Stimulated activated CD4-positive, alpha-beta T cell treated with anti-CD3 and anti-CD28 coated beads, Interleukin-4, amount 100 ng/mL, for 24 hours (primary cell): ENCODE measurements at regions not wholly inside any gene's neighbourhood (a gene's known extent, or its start where the extent isn't known, plus 50 kb on each side); places are given as distances from the start of the nearest gene placed in this dataset.
"Not testable (repeated sequence)": the region's sequence is repeated elsewhere in the genome, so short reads cannot be mapped to it uniquely, and the experiment has no call there.

ENCODE experiments used
- DNase-seq: peaks from one replicate; pipeline ENCODE4 v3.0.0-alpha.2; 2020

DNA sequence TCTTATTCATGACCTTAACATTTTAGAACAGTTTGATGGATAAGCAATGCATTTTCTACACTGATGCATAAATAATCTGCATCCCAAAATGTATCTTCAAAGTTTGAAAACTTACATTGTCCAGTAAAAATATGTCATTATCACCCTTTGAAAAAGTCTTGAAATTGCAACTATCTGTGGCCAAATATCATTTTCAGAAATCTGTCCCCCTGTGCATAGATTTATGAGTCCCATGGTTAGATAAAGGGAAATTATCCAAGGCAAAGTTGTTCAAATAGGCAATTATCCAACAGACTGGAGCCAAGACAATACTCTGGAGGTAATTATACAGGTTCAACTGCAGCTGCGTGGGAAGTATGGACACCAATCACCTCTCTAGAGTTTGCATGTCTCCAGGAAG lies 182.5 kb upstream of the INTU start:
- DNase-seq = no peak

DNA sequence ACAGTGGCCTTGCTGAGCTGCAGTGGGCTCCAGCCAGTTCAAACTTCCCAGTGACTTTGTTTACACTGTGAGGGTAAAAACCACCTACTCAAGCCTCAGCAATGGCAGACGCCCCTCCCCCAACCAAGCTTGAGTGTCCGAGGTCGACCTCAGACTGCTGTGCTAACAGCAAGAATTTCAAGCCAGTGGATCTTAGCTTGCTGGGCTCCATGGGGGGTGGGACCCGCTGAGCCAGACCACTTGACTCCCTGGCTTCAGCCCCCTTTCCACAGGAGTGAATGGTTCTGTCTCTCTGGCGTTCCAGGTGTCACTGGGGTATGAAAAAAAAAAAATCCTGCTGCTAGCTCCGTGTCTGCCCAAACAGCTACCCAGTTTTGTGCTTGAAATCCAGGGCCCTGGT lies 168.9 kb upstream of the INTU start:
- no peak for DNase-seq

DNA sequence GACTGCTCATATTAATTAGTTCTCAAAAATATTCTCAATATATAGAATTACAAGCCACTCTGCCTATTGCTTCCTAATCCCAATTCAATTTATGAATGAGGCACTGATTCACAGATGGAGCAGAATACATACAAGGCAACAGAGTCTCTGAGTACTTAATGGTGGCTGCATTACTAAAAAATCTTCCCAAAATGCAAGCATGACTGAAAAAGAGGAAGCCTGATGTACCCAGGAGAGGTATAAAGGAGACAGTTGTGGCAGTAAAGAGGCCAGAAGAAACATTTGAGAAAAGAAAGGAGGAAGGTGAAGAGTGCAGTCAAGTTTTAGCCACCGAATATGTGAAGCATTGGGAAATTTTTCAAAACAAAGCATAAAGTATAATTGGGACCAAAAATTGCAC lies 163.2 kb upstream of the INTU start:
- no peak for DNase-seq

DNA sequence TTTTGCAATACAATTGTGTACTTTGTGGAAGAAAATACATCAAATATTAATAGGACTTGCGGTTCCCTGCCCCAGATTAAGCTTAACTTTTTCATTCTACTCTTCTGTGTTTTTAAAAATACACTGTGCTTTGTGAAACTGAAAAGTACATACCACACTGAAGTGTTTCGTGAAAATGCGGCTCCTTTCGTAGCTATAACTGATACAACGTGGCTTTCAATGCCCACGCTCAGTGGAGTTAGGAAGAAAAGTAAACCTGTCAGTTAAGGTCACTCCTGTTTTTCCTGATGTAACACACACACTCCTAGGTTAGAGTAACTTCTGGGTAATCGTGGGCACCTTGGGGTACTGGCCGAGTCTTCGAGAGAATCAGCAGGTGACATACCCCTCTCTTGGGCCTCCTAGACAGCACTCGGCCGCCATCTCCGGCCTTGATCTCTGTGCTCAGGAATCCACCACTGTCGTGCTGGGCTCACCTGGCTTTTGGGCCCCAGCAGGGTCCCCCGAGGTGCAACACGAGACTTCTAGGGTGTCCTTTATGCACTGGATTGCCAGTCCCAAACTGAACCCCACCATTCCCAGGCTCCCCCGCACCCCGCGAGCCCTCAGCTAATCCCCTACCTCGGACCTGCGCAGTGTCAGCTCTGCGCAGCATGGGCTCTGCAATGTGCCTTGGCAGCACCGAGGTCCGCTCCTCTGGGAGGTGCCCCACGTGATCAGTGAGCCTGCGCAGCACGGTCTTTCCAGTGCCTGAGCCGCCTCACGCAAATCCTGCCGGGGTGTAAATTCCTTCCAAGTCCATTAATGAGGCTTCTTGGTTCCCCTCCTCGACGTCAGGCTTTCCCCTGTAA lies 162.6 kb upstream of the INTU start:
- no peak for DNase-seq

DNA sequence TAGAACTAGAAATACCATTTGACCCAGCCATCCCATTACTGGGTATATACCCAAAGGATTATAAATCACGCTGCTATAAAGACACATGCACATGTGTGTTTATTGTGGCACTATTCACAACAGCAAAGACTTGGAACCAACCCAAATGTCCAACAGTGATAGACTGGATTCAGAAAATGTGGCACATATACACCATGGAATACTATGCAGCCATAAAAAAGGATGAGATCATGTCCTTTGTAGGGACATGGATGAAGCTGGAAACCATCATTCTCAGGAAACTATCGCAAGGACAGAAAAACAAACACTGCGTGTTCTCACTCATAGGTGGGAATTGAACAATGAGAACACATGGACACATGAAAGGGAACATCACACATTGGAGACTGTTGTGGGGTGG lies 154.5 kb upstream of the INTU start:
- not testable (repeated sequence) for DNase-seq

DNA sequence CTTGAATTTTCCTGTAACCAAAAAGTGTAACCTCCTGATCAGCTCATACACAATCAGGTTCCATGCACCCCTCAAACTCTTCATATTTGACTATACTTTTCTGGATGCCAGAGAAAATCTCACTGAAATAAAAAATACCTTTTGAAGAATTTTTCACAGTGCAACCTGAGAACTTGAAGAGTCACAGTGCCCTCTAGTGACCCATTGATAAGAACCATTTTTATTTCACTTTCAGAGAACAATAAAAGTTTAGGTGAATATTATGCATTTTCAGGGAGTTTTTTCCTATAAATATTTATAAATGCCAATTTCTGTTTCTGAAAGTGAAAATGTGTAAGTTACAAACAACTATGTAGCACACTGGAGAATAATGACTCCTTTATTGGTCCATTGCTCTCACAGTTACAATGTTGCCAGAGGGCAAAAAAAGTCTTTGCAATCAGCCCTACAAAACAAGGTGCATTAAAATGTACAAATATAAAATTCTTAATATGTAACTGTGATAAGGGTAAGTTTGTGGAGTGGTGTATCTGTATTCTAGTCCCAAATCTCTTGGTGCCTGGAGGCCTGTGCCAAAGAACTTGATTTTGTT lies 153.6 kb upstream of the INTU start:
- DNase-seq = no peak

DNA sequence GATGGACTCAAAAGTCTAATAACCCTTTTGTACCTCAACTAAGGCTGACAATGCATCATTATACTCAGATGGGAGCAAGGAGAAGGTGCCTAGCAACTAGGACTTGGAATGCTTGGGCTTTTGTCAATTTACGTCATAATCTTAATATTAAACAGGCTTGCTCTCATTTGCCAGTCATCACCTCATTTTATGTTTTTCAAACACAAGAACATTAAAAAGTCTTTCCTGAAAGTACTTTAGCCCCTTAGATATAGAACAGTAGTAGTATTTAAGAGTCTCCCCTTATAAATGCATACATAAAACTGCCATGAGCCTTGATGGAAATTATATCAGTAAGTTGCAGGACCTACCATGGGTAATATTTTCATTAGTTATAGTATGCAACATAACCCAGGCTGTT lies 150.7 kb upstream of the INTU start:
- no peak for DNase-seq

DNA sequence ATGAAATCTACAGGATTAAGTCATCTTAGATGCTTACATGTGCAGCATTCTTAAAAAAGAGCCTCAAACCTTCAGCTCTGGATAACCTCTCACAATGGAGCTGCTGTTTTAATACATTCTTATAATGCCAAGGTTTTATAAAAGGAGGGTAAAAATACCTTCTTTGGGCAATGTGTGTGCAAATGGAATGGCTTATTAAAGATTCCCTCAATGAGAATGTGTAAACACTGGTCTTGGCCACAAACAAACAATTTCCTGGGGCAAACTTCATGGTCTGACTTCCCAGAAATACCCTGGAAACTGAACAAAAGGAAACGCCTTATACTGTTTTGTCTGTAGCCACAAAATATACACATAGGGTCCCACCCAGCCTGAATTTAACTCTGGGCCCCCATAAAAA lies 148.6 kb upstream of the INTU start:
- DNase-seq = no peak

DNA sequence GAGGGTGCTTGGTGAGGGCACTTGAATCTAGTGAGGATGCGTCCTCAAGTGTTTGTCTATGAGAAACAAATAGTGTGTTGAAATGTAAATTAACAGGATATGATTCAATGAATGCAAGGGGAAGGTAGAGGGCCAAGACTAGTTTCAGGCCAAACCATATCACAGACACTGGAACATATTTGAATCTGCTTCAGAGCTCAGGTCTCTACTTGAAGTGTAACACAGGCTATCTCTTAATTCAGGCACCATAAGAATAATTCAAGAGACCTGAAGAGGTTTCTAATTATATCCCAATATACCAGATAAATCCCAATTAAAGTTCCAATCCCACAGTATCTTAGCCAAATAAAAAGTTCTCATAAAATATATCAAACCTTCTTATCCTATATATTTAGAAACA lies 146.5 kb upstream of the INTU start:
- DNase-seq = no peak

DNA sequence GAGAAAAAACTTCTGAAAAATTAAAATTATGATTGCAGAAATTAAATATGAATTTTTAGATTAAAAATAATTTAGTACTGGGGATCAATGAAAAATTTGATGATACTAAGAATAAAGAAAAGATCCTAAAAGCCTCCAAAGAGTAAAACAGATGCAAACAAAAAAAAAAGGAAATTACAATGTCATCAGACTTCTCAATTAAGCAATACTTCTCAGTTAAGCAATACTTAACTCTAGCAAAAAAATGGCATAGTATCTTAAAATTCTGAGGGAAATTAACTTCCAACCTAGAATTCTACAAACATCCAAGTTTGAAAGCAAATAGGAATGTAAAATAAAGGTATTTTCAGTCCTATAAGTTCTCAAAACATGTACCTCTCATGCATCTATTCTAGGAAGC lies 141.2 kb upstream of the INTU start:
- no peak for DNase-seq

DNA sequence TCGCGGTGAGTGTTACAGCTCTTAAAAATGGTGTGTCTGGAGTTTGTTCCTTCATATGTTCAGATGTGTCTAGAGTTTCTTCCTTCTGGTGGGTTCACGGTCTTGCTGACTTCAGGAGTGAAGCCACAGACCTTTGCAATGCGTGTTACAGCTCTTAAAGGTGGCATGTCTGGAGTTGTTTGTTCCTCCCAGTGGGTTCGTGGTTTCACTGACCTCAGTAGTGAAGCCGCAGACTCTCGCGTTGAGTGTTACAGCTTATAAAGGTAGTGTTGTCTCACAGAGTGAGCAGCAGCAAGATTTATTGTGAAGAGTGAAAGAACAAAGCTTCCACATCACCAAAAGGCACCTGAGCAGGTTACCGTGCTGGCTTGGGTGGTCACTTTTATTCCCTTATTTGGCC lies 135.9 kb upstream of the INTU start:
- DNase-seq = not testable (repeated sequence)

DNA sequence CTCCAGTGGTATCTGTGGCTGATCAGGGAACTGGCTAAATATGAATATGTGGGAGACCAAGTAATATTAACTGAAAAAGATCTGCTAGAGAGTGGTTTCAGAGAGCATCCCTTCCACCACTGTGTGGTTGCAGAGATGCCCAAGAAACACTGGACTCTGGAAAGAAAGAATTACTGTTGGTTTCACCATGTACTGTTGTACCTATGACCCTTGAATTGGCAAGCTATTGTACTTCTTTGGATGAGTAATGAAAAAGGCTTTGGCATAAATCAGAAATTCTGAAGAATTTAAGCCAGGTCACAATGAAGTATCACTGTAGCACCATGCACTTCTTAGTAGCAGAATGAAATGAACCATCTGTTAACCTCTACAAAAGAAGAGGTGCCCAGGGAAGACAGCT lies 134.4 kb upstream of the INTU start:
- no peak for DNase-seq

DNA sequence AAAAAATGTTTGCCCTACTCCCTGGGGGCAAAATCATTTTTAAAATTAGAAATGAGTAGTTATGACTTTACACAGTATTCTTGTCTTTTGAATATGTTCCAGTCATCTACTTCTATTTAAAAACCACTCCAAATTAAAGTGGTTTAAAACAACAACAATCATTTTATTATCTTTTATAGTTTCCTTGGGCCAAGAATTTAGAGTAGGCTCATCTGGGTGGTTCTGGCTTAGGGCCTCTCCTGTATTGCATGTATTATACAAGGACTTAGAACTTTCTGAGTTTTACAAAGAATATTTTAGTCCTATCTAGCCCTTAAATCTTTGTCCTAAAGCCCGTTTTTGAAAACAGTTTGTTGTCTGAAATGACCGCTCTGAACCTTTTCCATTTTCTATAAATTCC lies 132.5 kb upstream of the INTU start:
- DNase-seq = no peak

DNA sequence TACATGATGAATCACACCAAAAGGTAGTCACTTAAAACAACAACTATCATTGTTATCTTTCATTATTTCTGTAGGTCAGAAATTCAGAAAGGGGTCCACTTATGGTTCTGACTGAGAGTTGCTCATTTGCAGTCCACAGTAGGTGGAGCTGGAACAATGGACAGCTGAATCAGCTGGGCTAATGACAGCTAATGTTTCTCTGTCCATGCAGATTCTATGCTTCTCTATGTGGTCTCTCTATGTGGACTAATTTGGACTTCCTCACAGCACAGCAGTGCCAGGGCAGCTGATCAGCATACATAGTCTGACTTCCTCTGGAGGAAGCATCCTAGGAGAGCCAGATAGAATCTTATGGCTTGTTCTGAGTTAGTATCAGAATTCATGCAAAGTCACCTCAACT lies 131.7 kb upstream of the INTU start:
- DNase-seq = no peak

DNA sequence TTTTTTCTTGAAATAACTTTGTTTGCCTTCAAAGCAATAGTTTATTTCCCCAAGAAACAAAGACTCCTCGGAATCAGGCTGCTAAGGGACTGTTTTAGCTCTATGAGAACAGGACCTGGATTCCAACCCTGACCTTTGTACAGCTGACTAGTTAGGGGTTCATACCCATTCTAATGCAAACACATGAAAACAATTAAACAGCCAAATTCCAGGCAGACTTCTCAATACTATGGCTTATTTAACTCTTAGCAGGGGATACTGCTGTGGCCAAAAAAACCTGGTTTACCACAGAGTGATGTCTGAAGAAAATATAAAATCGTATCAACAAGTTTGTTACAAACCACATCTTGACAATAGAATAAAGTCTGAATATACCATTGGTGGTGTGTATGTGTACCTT lies 129.6 kb upstream of the INTU start:
- no peak for DNase-seq

DNA sequence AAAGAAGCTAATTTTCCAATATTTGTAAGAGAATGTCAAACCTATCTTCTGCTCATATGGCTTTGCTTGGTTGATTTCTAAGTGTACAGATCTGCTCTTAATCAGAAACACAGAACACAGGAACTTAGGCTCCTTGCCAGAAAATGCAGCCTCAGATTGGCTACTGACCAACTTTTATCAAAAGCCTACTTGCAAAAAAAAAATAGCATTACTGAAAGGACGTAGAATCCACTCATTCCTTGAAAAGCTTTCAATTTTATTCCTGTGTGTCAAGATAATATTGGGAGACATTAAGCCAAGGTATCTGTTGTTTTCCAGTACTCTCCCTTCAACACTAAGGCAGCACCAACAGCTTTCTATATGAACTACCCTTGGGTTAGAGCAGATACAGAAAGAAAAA lies 127.6 kb upstream of the INTU start:
- DNase-seq = no peak

DNA sequence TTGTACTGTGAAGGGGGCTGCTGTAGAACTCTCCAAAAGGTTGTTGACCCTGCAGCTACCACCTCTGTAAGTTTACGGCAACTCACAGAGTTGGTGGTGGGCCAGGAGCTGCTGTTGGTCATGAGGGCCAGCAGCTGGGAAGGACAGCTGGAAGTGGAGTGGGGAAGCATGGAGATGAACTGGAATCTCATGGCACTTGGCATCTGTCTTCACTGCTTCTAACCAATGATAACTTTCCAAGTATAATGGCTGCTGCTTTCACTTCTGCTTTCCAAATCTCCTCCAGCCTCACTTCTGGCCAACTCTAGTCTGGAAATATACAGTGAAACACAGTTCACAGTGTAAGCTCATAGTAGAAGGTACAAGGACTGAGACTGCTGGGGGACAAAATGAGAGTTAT lies 126.5 kb upstream of the INTU start:
- DNase-seq = no peak

DNA sequence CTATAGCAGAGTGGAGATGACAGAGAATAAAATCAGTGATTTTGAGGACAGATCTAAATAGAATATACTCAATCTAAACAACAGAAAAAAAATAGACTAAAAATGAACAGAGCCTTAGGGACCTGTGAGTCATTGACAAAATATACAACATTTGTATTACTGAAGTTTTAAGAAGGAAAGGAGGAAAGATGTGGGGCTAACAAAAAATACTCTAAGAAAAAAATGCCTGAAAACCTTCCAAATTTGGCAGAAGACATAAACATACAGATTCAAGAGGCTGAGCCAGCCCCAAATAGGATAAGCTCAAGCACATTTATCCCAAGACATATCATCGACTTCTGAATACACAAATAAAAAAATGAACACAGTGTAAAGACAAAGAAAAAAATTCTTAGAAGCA lies 123.6 kb upstream of the INTU start:
- no peak for DNase-seq

DNA sequence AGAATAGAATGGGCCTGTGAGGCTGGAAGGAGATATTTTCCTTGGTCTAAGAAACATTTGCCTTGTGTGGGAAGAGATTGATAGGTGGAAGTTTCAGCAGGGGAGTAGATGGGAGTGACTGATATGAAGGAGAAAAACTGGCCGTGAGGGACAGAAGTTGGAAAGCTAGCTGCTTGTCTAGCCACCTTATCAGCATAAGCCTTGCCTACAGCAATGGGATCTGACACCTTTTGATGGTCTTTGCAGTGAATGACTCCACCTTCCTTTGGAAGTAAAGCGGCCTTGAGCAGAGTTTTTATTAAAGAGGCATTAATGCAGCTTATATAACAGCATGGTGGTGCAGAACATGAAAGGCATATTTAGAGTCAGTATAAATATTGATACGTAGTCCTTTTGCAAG lies 120.1 kb upstream of the INTU start:
- DNase-seq = not testable (repeated sequence)

DNA sequence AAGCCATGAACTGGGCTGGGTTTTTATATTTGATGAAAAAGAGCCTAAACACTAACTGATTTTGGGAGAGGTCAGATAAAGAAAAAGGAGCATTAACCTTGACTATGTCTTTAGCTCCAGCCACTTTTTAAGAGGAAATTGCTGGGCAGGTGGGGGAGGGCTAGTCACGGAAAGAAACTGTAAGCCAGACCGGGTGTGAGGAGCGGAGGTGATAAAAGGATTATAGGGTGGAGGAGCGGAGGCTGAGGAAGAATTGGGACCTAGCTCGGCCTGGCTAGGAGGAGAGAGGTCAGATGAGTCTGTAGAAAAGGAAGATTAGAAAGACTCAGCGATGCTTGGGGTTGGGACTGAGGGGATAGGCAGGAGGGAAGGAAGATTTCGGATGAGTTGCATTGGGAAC lies 117.5 kb upstream of the INTU start:
- not testable (repeated sequence) for DNase-seq

DNA sequence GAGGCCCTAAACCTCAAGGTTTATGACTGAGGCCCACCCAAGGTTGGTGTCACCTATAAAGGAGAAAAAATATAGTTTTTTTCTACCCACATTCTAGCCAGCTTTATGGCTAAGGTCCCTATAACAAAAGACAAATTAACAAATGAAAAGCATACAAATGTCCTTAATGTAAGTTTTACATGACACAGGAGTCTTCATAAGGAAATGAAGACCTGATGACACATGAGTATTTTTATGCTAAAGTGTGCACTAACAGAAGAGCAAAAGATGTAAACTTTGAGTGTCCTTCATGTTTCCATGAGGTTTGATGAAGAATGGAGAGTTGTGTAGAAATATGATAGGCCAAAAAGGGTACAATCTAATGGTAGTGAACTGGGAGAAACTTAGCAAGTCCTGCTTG lies 114.7 kb upstream of the INTU start:
- DNase-seq = no peak

DNA sequence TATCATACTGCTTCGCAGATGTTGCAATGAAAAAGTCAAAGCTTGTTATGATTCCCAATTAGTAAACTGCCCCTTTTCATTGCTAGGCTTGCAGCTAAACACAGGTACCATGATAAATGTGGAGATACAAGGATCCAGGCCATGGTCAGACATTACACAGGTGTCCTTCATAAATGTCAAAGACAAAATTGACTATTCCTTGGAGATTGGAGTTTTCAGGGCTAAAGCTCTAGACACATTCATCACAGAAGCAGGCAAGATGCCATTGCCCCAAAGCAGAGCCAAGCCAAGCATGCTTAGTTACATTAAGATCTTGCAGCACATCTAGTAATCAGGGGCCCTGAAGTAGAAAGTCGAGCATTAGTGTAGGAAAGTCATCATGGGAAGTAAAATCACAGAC lies 111.3 kb upstream of the INTU start:
- DNase-seq = no peak

DNA sequence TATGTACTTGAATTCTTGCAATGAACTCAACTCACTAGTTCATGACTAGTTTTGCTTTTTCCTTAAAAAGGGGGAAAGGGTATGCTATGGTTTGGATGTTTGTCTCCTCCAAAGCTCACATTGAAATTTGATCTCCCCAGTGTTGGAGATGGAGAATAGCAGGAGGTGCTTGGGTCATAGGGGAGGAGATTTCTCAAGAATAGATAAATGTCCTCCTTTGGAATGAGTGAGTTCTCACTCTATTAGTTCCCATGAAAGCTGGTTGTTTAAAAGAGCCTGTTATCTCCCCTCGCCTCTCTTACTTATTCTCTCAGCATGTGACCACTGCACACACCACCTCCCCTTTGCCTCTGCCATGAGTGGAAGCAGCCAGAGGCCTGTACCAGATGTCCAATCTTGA lies 109.4 kb upstream of the INTU start:
- DNase-seq = no peak

DNA sequence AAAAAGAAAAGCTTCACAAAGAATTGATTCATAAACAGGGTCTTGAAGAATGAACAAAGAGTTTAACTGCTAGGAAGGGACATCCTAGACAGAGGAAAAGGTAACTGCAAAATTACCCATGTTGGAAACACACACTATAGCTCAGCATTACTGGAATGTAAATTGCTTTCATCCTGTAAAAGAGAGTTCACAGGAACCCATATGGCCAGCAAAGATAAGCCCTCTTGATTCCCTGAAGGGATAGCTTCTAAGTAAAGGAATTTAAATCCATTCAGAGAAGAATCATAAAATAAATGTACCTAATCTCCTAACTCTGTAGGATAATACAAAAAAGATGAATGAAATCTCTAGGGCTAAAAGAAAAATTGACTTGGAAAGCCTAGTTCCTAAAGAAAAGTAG lies 107.1 kb upstream of the INTU start:
- DNase-seq = no peak

DNA sequence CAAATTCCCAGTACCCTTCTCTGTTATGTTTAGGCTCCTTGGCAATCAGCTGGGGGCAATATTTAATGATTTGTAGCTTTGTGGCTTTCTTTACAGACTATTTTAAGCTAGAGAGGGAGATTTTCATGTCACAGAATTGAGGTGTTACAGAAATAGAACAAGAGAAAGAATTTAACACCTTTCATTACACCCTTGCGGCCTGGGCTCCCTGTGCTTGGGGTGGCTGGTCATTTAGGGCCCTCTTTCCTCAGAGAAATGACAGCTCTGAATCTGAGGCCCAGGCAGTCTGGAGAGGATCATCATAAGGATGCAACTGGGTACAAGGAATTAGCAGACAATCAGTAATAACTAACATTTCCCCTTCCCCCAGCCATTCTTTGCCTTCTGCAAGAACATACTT lies 104.5 kb upstream of the INTU start:
- no peak for DNase-seq
